Activated CD4-positive, alpha-beta T cell treated with anti-CD3 and anti-CD28 coated beads for 48 hours (primary cell): ENCODE measurements at regions not wholly inside any gene's neighbourhood (a gene's known extent, or its start where the extent isn't known, plus 50 kb on each side); places are given as distances from the start of the nearest gene placed in this dataset.
"Not testable (repeated sequence)": the region's sequence is repeated elsewhere in the genome, so short reads cannot be mapped to it uniquely, and the experiment has no call there.

Experiments used
- DNase-seq: peaks from one replicate; pipeline ENCODE4 v3.0.0-alpha.2; 2020

- no peak for DNase-seq
Observed at GRCh38 chr2:236376566-236377244, 112.5 kb upstream of the ASB18 start.

- DNase-seq, result no peak
Observed at GRCh38 chr2:236380051-236380612, 115.9 kb upstream of the ASB18 start.

DNA sequence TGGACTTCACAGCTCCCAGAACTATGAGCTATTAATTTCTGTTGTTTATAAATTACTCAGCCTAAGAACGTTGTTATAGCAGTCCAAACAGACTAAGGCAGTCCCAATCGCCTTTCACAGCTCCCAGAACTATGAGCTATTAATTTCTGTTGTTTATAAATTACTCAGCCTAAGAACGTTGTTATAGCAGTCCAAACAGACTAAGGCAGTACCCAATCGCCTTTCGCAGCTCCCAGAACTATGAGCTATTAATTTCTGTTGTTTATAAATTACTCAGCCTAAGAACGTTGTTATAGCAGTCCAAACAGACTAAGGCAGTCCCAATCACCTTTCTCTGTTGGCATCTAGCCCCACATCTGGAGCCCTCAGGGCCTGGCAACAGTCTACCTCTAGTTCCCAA is 117.0 kb upstream of the ASB18 start:
- not testable (repeated sequence) for DNase-seq

DNA sequence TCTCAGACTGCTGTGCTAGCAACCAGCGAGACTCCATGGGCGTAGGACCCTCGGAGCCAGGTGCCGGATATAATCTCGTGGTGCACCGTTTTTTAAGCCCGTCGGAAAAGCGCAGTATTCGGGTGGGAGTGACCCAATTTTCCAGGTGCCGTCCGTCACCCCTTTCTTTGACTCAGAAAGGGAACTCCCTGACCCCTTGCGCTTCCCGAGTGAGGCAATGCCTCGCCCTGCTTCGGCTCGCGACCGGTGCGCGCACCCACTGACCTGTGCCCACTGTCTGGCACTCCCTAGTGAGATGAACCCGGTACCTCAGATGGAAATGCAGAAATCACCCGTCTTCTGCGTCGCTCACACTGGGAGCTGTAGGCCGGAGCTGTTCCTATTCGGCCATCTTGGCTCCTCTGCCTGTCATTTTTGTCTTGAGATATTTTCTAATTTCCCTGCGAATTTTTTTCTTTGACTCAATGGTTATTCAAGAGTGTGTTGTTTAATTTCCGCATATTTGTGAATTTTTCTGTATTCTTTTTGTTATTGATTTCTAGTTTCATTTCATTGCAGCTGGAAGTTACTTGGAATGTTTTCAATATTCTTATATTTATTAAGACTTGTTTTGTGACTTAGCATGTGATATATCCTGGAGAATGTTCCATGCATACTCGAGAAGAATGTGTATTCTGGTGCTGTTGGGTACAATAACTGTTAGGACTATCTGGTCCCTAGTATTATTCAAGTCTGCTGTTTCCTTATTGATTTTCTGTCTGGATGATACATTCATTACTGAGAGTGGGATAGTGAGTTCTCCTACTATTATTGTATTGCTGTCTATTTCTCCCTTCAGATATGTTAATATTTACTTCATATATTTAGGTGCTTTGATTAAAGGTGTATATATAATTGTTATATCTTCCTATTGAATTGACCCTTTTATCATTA is 125.3 kb upstream of the ASB18 start:
- not testable (repeated sequence) for DNase-seq

GRCh38 chr2:236393101-236393500 is 128.9 kb upstream of the ASB18 start:
- DNase-seq, result no peak

DNA sequence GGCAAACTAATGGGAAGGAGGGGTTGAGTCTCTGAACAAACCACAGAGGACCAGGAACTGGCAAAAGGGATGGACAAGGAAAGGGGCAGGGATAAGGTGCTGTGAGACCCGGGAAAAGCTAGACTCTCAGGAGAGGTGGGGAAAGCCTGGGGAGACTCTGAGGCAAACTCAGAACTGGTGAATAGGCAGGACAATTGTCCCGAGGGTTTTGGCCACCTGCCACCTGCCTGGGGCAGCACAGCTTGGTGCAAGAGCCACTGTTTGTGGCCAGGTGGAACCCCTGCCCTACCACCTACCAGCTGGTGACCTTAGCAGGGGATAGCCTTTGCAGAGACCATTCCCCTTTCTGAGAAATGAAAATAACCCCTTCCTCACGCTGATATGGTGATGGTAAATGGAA is 129.4 kb upstream of the ASB18 start:
- no peak for DNase-seq

DNA sequence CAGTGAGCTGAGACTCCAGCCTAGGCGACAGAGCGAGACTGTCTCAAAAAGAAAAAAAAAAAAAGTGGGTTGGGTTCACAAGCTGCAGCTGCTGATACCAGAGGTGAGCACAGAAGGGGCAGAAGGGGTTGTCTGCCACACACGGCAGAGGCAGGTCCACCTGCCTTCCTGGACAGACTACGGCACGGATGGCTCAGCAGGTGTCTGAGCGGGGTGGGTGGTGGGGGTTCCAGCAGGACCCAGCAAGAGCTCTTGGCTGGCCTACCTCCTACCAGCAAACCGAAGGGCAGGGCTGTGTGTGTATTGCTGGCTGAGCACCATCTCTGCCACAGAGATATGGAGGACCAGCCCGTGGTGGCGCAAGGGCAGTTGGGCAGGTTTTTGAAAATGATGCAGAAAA is 130.4 kb upstream of the ASB18 start:
- DNase-seq, result no peak

GRCh38 chr2:236395067-236395466 is 130.9 kb upstream of the ASB18 start:
- DNase-seq, result no peak

- DNase-seq, result no peak
Observed at GRCh38 chr2:236396818-236397350, 132.7 kb upstream of the ASB18 start.

- DNase-seq, result no peak
Observed at GRCh38 chr2:236397681-236398080, 133.5 kb upstream of the ASB18 start.

- DNase-seq, result no peak
Observed at GRCh38 chr2:236399409-236399808, 135.2 kb upstream of the ASB18 start.

DNA sequence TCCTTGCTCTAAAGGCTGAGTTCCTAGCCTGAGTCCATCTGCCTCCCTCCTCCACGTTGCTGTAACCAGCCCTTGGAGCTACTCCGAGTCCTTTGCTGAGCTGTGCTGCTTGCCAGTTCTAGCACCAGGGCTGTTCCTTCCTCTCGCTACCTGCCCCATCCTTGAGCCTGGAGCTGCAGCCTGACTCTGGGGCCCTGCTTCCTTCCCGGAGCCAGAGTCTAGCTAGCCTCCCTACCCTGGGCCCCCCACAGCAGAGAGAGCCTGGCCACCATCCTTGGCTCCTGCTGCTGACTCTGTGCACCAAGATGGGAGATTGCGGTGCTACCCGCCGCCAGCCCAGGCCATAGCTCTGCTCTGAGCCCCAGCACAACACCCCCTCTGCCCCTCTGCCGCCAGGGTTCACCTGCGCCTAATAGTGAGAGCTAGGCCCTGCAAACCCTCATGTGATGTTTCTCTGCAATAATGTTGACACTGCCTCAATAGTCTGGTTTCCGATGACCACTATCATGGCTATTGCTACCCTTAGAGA is 135.9 kb upstream of the ASB18 start:
- no peak for DNase-seq

- DNase-seq, result no peak
Observed at GRCh38 chr2:236400594-236401360, 136.6 kb upstream of the ASB18 start.

DNA sequence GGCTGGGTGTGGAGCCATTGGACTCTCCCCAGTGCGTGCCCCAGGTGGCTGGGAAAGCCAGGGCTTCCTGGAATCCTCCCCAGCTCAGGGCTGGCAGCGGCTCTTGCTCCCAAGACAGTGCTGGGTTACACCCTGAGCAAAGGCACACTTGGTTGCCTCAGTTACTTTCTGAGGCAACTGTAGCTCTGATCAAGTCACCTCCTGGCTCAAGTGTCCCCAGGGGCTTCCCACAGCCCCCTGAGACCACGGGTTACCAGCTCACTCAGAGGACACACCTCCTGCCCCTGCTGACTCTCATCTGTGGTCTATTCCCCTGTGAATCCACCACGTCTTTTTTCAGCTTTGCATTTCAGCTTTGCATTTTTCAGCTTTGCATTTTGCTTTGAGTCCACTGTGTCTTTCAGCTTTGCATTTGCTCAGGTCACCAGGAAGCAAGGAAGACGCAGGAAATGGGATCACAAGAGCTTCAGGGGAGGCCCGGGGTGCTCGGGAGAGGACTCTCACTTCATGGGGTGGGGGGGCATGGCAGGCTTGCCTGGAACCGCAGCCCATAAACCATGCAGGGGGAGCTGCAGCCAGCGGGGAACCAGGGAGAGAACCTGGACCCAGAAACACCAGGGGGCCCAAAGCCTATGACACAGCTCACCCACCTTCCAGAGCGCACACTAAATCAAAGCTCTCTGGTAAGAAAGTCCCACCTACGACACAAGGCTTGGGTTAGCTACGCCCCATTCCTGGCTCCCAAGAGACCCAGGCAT is 138.0 kb upstream of the ASB18 start:
- no peak for DNase-seq

DNA sequence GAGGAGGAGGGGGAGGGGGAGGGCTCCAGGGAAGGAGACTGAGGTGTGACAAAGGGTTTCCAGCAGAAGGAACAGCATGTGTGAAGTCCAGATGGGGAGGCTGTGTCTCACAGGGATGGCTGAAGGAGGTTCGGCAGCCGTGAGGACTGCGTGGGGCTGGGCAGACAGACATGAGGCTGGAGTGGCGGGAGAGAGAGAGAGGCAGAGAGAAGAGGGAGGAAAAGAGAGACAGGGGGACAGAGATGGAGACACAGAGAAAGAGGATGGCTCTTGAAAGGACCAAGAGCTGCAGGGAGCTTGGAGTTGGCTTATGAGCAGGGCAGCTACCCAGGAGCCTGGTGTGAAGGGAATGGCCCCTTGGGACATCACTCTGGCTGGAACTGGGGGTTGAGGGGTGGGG is 138.9 kb upstream of the ASB18 start:
- DNase-seq, result no peak

GRCh38 chr2:236403811-236404210 is 139.6 kb upstream of the ASB18 start:
- no peak for DNase-seq

DNA sequence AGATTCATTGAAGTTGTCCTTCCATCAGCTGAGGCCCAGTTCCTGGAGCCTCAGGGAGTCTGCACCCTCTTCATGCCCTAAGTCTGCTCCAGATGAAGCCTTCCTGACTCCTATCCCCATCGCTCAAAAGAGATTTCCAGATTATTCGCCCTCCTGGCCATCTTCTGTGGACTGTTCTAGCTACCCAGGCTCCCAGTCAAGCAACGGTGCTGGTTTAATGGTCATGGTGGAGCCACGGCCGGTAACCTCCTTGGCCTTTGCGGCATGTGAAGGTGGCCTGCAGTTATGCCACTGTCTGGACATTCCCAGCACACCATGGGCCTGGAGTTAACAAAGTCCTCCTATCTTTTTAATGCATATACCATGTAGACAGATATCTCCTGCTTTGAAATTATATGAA is 140.1 kb upstream of the ASB18 start:
- DNase-seq, result no peak

DNA sequence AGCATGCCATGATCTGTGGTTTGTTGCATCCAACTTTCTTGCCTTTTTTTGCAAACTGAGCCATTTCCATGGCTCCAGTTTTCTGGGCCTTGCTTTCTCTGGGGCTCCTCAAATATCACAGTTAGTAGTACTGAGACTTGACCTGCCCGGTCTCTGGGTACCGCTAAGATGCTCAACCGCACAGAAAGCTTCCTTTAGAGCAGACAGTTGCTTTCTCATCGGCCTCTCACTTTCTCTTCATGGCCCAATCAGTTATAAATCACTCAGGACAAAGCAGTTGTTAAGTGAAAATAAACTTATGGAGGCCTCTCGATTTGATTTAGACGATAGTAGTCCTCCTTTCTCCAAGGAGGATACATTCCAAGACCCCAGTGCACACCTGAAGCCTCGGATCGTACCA is 141.2 kb upstream of the ASB18 start:
- no peak for DNase-seq

GRCh38 chr2:236408090-236408489 is 143.9 kb upstream of the ASB18 start:
- no peak for DNase-seq

GRCh38 chr2:236408786-236409185 is 144.6 kb upstream of the ASB18 start:
- no peak for DNase-seq

GRCh38 chr2:236415684-236416444 is 151.7 kb upstream of the ASB18 start:
- DNase-seq, result no peak
